Right renal cortex interstitium (tissue), 3 donors: ENCODE measurements at regions not wholly inside any gene's neighbourhood (a gene's known extent, or its start where the extent isn't known, plus 50 kb on each side); places are given as distances from the start of the nearest gene placed in this dataset.
"Not testable (repeated sequence)": the region's sequence is repeated elsewhere in the genome, so short reads cannot be mapped to it uniquely, and the experiment has no call there.

Source experiments
- DNase-seq, 3 donors: peaks; one replicate each; pipeline ENCODE4 v3.0.0-alpha.2; 2013; ENCODE audit warnings: low read depth in 3 of 3, low spot score in 2 of 3

DNA sequence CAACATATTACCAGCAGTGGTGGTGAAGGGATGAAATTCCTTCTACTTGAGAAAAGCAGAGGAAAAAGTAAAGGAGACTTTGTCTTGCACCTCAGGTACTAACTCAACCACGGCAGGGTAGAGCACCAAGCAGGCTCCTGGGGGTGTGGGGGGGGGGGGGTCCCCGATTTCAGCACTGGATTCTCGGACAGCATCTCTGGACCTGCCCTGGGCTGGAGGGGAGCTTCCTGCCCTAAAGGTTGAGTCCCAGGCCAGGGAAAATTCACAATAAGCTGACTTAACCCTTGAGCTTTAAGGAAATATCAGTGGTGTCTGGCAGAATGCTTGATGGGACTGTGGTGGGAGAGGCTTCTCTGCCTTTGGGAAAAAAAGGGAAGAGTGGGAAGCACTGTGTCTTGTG is 233.2 kb upstream of the CXADR start:
- DNase-seq = no peak

DNA sequence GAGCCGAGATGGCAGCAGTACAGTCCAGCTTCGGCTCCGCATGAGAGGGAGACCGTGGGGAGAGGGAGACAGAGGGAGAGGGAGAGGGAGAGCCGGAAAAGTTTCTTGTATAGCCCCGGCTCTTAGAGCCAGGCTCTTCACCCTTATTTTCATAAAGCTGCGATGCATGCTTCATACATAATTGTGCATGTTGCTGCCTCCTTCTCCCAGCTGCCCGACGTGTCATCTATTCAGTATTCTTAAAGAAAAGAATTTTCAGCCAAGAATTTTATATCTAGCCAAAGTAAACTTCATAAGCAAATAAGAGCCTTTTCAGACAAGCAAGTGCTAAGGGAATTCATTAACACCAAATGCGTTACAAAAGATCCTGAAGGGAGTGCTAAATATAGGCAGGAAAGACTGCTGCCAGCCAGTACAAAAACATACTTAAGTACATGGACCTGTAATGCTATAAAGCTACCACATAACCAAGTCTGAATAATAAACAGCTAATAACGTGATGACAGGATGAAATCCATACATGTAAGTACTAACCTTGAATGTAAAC is 219.8 kb upstream of the CXADR start:
- not testable (repeated sequence) for DNase-seq

DNA sequence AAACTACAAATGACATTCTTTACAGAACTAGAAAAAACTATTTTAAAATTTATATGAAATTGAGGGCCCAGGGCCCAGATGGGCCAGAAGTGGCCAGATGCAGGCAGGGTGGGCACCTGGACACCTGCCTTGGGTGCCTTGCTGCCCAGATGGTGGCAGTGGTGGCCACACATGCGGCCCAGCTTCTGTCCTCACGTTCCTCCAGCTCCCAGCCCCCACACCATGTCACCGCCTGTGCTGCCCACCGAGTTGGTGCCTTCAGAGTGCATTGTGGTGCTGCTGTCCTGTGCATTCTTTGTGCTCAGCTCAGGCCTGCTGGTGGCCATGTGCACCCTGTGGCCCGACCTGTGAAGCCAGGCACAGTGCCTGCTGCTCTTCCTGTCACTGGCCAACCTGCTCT is 216.8 kb upstream of the CXADR start:
- no peak for DNase-seq

DNA sequence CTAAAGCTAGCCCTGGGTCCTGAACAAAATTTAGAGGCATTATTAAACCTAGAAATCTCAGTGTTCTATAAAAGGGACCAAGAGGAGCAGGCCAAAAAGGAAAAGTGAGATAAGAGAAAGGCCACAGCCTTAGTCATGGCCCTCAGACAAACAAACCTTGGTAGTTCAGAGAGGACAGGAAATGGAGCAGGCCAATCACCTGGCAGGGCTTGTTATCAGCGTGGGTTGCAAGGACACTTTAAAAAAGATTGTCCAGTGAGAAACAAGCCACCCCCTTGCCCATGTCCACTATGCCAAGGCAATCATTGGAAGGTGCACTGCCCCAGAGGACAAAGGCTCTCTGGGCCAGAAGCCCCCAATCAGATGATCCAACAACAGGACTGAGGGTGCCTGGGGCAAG is 213.3 kb upstream of the CXADR start:
- DNase-seq = not testable (repeated sequence)

DNA sequence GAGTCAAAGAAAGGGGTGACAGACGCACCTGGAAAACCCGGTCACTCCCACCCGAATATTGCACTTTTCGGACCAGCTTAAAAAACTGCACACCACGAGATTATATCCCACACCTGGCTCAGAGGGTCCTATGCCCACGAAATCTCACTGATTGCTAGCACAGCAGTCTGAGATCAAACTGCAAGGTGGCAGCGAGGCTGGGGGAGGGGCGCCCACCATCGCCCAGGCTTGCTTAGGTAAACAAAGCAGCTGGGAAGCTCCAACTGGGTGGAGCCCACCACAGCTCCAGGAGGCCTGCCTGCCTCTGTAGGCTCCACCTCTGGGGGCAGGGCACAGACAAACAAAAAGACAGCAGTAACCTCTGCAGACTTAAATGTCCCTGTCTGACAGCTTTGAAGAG is 185.1 kb upstream of the CXADR start:
- DNase-seq = not testable (repeated sequence)

DNA sequence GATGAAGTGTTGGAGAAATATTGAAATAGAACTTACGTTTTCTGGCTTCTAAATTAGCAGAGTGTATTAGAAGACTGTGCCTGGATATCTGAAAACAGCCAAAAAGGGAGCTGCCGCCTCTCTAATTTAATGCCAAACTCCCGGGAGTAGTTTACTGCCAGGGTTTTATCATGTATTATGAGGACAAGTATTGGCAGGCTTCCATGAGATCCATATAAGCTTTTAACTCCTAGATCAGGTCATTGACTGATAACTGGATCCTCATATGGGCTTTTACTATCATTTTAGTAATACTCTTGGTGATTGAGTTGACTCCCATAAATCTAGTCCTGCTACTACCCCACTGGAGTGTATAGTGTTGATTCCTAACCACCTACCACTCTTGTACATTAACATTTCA is 178.4 kb upstream of the CXADR start:
- DNase-seq = no peak

DNA sequence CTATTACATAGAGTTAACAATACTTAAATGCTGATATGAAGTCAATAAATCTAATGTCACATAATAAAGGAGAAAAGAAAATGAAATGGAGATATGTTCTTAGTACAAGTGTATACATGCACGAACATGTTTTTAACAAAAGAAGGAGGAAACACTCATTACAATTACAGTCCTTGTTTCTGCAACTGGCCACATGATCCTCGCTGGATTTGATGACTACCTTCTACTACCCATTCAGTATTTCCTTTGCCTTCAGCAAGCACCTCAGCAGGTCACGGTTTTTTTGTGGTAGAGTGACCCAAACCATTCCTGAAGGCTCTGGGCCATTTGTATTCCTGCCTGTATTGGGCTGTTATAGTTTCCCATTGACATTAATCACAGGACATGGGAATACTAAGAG is 172.8 kb upstream of the CXADR start:
- no peak for DNase-seq

DNA sequence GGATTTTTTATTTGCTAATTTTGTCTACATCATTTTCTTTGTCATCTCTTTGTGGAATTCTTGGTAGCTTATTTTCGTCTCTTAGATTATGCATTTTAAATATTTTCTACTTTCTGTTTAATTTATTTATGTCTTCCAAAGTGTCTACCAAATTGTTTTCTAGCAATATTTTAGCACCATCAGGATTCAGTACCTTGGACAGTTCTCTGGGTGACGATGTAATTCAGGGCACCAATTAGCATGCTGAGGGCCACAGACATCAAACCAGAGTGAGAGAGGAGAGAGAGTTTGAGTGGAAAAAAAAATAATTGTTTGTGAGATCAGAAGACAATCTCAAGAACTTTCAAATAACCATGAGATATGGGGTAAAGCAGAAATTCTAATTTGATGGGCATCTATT is 169.8 kb upstream of the CXADR start:
- DNase-seq = no peak

DNA sequence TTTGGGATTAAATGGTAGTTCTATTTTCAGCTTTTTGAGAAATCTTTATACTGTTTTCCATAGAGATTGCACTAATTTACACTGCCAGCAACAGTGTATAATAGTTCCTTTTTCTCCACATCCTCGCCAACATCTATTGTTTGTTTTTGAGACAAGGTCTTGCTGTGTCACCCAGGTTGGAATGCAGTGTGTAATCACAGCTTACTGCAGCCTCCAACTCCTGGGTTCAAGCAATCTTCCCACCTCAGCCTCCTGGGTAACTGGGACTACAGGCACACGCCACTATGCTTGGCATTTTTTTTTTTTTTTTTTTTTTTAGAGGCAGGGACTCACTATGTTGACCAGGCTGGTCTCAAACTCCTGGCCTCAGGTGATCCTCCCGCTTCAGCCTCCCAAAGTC is 164.5 kb upstream of the CXADR start:
- no peak for DNase-seq

DNA sequence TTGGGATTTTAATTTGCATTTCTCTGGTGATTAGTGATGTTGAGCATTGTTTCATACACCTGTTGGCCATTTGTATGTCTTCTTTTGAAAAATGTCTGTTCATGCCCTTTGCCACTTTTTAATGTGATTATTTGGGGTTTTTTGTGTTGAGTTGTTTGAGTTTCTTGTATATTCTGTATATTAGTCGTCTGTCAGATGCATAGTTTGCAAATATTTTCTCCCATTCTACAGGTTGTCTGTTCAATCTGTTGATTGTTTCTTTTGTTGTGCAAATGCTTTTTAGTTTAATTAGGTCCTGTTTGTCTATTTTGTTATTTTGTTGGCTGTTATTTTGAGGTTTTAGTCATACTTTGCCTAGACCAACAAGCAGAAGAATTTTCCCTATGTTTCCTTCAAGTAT is 164.0 kb upstream of the CXADR start:
- DNase-seq = no peak

DNA sequence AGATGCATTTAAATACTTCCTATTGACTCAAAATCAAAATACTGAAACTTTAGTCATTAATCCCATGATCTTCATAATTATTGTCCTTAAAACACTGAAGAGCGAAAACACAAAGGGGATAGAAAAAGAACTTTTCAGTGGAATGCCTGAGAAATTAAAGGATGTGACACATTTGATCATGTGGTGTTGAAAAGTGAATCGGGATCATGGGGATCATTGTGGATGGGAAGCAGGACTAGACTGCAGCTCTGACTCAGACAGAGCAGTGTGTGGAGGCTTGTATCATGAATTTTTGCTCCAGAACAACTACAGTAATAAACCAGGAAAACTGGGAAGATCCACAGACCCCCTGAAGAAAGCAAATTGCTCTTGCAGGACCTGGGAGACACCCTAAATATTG is 161.1 kb upstream of the CXADR start:
- DNase-seq = no peak

DNA sequence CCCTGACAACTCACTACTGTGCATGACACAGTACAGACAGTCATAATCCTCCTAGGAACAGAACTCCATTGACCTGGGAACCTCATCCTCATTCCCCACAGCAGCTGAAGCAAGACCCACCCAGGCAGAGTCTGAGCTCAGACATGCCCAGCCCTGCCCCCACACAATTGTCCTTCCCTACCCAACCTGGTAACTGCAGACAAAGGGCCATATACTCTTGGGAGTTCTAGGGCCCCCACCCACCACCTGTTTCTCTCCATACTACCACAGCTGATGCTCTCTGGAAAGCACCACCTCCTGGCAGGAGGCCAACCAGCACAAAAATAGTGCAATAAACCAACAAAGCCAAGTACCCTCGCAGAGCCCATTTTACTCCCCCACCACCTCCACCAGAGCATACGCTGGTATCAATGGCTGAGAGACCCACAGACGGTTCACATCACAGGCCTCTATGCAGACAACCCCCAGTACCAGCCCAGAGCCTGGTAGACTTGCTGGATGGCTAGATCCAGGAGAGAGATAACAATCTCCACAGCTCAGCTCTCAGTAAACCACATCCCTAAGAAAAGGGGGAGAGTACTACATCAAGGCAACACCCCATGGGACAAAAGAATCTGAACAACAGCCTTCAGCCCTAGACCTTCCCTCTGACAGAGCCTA is 159.7 kb upstream of the CXADR start:
- DNase-seq = no peak

DNA sequence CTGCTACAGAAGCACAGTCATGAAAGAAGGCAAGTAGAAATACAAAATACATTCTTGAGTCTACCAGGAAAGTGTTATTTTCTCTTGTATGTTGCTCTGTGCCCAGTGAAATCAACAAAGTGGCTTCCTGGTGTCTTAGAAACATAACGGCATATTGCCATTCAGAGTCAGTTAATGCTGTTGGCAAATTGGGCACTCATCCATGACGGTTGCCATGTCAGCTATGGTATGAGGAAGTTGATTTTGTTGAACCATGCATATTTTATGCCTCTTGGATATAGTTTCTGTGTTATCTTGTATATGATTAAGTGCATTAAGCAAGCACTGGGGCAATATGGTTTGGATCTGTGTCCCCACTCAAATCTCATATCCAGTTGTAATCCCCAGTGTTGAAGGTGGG is 153.1 kb upstream of the CXADR start:
- no peak for DNase-seq

DNA sequence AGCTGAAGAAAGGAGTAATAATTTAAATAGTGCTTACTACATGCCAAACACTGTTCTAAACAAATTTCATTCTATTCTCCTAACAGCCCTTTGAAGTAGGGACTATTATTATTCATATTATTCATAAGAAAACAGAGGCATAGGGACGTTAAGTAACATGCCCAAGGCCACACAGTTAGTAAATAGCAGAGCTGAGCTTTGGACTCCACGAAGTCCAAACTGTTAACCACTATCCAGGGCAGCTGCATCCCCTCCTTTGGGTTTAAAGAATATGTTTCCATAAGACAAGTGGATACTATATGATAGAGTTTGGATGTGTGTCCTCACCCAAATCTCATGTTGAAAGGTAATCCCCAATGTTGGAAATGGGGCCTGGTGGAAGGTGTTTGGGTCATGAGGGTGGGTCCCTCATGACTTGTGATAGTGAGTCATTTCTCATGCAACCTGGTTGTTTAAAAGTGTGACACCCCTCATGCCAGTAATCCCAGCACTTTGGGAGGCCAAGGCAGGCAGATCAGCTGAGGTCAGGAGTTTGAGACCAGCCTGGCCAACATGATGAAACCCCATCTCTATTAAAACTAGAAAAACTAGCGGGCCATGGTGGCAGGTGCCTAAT is 144.0 kb upstream of the CXADR start:
- no peak for DNase-seq

DNA sequence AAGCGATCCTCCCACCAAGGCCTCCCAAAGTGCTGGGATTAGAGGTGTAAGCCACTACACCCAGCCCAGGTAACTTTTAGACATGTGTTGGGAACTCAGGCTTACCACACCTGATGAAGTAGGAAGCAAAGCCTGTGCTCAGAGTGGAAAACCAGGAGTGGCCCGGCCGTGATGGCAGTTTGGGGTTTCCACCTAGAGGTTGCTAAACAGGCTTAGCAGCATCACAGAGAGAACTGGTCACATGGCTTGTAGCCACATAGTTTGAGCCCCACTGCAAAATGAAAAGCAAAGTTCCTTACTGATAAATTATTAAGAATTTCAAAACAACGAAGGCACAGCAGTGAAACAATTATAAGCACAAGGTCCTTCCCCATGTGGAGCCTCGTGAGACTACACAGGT is 142.6 kb upstream of the CXADR start:
- DNase-seq = no peak

DNA sequence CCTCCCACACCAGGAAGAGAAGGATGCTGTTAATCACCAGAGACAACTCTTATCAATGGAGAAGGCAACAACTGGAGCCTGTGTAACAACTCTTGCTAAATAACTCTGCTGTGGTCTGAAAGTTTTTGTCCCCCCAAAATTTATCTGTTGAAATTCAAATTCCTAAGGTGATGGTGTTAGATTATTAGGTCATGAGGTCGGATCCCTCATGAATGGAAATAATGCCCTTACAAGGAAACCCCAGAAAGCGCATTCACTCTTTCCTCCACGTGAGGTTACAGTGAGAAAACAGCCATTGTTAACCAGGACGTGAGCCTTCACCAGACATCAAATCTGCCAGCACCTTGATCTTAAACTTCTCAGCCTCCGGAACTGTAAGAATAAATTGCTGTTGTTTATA is 141.9 kb upstream of the CXADR start:
- DNase-seq = peak in 1 of 3 donors; percentile 12

DNA sequence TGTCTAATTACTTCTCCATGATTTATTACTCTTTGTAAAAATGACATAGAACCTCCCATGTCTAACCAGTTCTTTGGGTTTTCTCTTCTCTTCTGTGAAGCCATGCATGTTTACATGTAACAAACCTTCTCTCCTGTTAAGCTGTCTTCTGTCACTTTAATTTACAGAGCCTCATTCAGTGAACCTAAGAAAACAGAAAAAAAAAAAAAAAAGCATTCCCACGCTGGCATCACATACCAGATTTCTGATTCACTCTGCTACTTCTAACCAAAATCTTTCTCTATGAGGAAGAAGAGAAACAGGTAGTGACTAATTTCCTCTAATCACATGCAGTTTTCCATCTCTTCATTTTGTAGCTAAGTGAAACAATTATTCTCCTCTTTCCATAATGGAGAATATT is 141.4 kb upstream of the CXADR start:
- peak in 1 of 3 donors; percentile 21 for DNase-seq

DNA sequence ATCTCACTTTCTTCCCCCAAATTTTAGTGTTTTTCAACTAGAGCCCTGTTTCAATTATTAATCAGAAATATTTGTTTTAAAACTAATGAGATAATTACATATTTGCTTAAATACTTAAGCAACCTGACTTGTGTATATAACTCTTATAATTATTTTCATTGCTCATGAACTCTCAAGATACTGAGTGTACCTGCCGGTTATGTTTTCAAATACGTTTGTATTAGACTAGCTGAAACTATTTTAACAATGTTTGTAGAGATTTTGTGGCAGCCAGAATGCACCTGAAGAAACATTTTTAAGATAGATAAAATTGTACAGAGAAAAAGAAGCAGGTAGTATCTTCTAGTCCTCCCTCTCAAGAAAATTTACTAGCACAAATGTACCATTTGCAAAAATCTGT is 140.6 kb upstream of the CXADR start:
- no peak for DNase-seq

DNA sequence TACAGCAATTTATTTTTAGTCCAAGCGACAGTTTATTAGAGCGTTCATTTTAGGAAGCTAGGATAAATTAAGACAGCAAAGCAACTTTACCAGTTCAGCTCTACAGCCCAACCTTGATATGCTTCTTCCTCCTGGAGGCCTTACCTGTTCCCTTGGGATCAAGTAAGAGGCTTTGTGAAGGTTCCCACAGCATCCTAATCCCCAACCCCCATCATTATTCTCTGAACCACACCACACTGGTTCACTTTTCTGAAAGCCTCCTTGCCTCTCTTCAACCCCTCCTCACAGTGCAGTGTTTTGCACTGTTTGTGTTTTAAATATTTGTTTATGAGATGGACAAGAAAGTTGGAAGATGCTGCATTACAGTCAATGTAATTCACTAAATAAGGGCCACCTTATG is 126.3 kb upstream of the CXADR start:
- DNase-seq = no peak

DNA sequence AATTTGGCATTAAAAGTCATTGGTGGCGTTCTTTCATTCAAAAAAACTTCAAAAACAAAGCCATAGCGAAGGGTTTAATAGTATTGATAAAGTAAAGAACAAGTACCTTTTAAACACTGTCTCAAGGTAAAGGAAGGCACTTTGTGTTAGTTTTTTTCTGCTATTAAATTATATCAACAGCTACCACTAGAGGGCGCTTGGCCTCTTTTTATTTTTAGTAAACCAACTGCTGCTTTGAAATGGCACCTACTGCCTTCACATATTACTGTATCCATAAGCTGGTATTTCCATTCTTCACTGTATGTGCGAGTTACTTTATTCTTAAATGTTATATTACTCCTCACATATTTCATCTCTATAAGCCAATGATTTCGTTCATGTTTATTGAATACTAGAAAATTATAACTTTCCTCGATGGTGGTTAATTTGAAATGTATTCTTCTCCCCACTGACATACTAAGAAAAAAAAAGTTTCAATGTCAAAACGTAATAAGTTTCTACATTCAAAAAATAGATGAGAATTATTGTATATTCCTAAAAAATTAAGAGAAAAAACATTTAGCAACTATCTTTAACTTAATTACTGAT is 125.7 kb upstream of the CXADR start:
- DNase-seq = peak; percentile 58 to 63 (median 61)

DNA sequence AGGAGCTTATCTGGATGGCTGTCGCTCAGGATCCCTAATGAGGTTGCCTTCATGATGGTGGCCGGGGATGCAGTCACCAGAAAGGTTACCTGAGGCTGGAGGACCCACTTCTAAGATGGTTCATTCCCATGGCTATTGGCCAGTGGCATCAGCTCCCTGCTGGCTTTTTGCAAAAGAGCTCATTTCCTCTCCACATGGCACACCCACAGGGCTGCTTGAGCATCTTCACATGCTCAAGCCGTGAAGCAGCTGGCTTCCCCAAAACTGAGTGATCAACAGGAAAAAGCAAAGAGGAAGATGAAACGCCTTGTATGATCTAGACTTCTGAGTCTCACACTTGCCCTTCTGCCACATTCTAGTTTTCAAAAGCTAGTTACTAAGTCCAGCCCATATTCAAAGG is 124.6 kb upstream of the CXADR start:
- DNase-seq = no peak

DNA sequence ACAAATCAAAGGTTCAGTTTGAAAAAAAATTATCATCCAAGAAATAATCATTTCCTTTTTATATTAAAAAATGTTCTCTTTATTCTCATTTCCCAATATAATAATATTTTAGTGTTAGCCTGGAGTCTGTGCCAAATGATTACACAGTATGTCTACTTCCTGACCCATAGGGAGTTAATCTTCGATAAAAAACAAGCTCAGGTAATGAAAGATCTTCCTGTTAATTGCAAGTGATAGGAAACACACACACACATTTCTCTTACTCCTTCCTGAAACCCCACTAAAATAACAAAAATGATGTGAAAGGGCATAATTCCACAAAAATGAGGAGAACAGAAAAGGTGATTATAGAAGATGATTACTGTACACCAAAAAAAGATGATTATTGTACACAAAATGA is 123.5 kb upstream of the CXADR start:
- no peak for DNase-seq
